Body of pancreas (tissue), 4 donors: ENCODE measurements at regions not wholly inside any gene's neighbourhood (a gene's known extent, or its start where the extent isn't known, plus 50 kb on each side); places are given as distances from the start of the nearest gene placed in this dataset.

Source experiments
- CTCF ChIP-seq, 7 experiments: fragments of 450-650 bp in 4 of 7; fragments of 200-600 bp in 3 of 7; sonication (generic) in 3 of 7; IDR thresholded peaks; one replicate each; pipeline ENCODE4 v1.5.1; 2016 to 2019; ENCODE audit warnings: antibody characterized with exemption in 7 of 7
- POLR2A ChIP-seq, 3 donors: fragments of 450-650 bp; IDR thresholded peaks; one replicate each; pipeline ENCODE4 v1.6.1; 2016; ENCODE audit warnings: antibody characterized with exemption in 3 of 3, mild to moderate bottlenecking in 2 of 3

- no peak for TF ChIP-seq CTCF (IDR thresholded peaks at IDR 0.05)
- TF ChIP-seq POLR2A (IDR thresholded peaks at IDR 0.05), result no peak
These were observed 899.8 kb downstream of the RAB28 start for GRCh38 chr4:12584116-12584875.
